GM12878 (cell line): ENCODE measurements at regions not wholly inside any gene's neighbourhood (a gene's known extent, or its start where the extent isn't known, plus 50 kb on each side); places are given as distances from the start of the nearest gene placed in this dataset.

Experiments used
- ATAC-seq: fragments of 200-7000 bp; cut with Tn5 transposase; 3 replicates; pipeline ENCODE4 v1.9.1; 2020; ENCODE audit warnings: mild to moderate bottlenecking, moderate library complexity
- BruUV-seq: library from RNA; stranded (reverse); fragments of 400-500 nt; replicated peaks from 2 replicates; lab custom pipeline; 2021; lab: Mats Ljungman, UMichigan
- CTCF ChIA-PET: fragments of 300-600 bp; sonication (Branson Sonifier 250); formaldehyde crosslinking; extraction: SDS; loops from one replicate; lab custom pipeline; 2021; ENCODE audit warnings: inconsistent platforms; lab: Yijun Ruan, JAX
- POLR2A ChIA-PET: fragments of 350-600 bp; formaldehyde crosslinking; extraction: SDS; loops from one replicate; lab custom pipeline; 2021; ENCODE audit warnings: inconsistent platforms; lab: Charles Lee
- RAD21 ChIA-PET: fragments of 300-600 bp; sonication (Branson Sonifier 250); formaldehyde crosslinking; loops from one replicate; lab custom pipeline; 2023; ENCODE audit warnings: antibody characterized with exemption; ENCODE audit not compliant: unreplicated experiment; lab: Charles Lee
- SMC1A ChIA-PET: fragments of 300-600 bp; sonication (Branson Sonifier 250); formaldehyde crosslinking; loops from one replicate; lab custom pipeline; 2023; ENCODE audit not compliant: unreplicated experiment, uncharacterized antibody; lab: Charles Lee
- DNase-seq: peaks from one replicate; pipeline ENCODE4 v3.0.0-alpha.2; 2011; ENCODE audit warnings: low read depth, low spot score
- FAIRE-seq: peaks from 3 replicates; lab custom pipeline; 2011; peaks lifted over from hg19 to GRCh38; lab: Jason Lieb, UNC
- H2AFZ ChIP-seq: 2 replicates; pipeline ENCODE4 v1.6.0; 2011; ENCODE audit warnings: low read depth, low read length, control low read depth; ENCODE audit not compliant: control insufficient read depth
- H3K27ac ChIP-seq: 2 replicates; pipeline ENCODE4 v1.5.1; 2011; ENCODE audit warnings: control low read depth; ENCODE audit not compliant: control insufficient read depth, insufficient read depth
- H3K27me3 ChIP-seq, 2 experiments: replicated peaks in 1 of 2; 2 replicates each; pipeline versions ENCODE4 v1.6.0 to v1.6.1; 2011; ENCODE audit warnings: low read length in 1 of 2; ENCODE audit not compliant: control insufficient read depth in 2 of 2, insufficient read depth in 2 of 2
- H3K36me3 ChIP-seq, 2 experiments: 2 replicates each; pipeline ENCODE4 v1.5.1; 2011; ENCODE audit warnings: low read length in 1 of 2; ENCODE audit not compliant: control insufficient read depth in 2 of 2, insufficient read depth in 2 of 2
- H3K4me1 ChIP-seq: 2 replicates; pipeline ENCODE4 v1.6.1; 2011; ENCODE audit warnings: mild to moderate bottlenecking, low read length, moderate library complexity, mixed read lengths; ENCODE audit not compliant: control insufficient read depth, insufficient read depth
- H3K4me2 ChIP-seq: 2 replicates; pipeline ENCODE4 v1.6.0; 2011; ENCODE audit warnings: control low read depth; ENCODE audit not compliant: control insufficient read depth, insufficient read depth
- H3K4me3 ChIP-seq: fragments of 200-600 bp; sonication (generic); 2 replicates; pipeline ENCODE4 v1.5.1; 2016
- H3K79me2 ChIP-seq: 2 replicates; pipeline ENCODE4 v1.6.0; 2011; ENCODE audit warnings: low read length; ENCODE audit not compliant: control insufficient read depth, insufficient read depth
- H3K9ac ChIP-seq: 2 replicates; pipeline ENCODE4 v1.8.0; 2011; ENCODE audit warnings: low read length, control low read depth, mixed read lengths; ENCODE audit not compliant: control insufficient read depth, insufficient read depth
- H3K9me3 ChIP-seq: replicated peaks from 3 replicates; pipeline ENCODE4 v1.5.1; 2011; ENCODE audit warnings: mild to moderate bottlenecking, low read length; ENCODE audit not compliant: control insufficient read depth, insufficient read depth
- H4K20me1 ChIP-seq: 2 replicates; pipeline ENCODE4 v1.6.0; 2011; ENCODE audit not compliant: control insufficient read depth, insufficient read depth
- CEBPB ChIP-seq, 2 experiments: fragments of 150-350 bp in 1 of 2; IDR thresholded peaks; 2 replicates each; pipeline ENCODE4 v1.6.1; 2012 to 2014; ENCODE audit warnings: low read depth in 2 of 2, low read length in 2 of 2, borderline replicate concordance in 1 of 2, inconsistent platforms in 1 of 2
- EGR1 ChIP-seq, 2 experiments: IDR thresholded peaks; 1 replicate in 1 of 2; 2 replicates in 1 of 2; pipeline ENCODE4 v1.6.1; 2011 to 2012; ENCODE audit warnings: low read depth in 2 of 2, low read length in 2 of 2, borderline replicate concordance in 1 of 2, mild to moderate bottlenecking in 1 of 2, moderate library complexity in 1 of 2
- FOXK2 ChIP-seq: fragments of 450-650 bp; IDR thresholded peaks from 2 replicates; pipeline ENCODE4 v1.6.1; 2017; ENCODE audit warnings: mild to moderate bottlenecking, moderate library complexity
- GABPA ChIP-seq: IDR thresholded peaks from 2 replicates; pipeline ENCODE4 v1.6.1; 2014; ENCODE audit warnings: antibody characterized with exemption, low read depth, mild to moderate bottlenecking, inconsistent platforms
- HDAC2 ChIP-seq: fragments of 200-600 bp; sonication (generic); IDR thresholded peaks from 2 replicates; pipeline ENCODE4 v1.6.1; 2017
- JUNB ChIP-seq: IDR thresholded peaks from 2 replicates; pipeline ENCODE4 v1.6.1; 2016; ENCODE audit warnings: antibody characterized with exemption, mild to moderate bottlenecking
- TCF12 ChIP-seq: IDR thresholded peaks from 2 replicates; pipeline ENCODE4 v1.6.1; 2011; ENCODE audit warnings: low read depth, mild to moderate bottlenecking, low read length
- YBX1 ChIP-seq: fragments of 450-650 bp; IDR thresholded peaks from 2 replicates; pipeline ENCODE4 v1.6.1; 2016; ENCODE audit warnings: antibody characterized with exemption
- ZBTB4 ChIP-seq: fragments of 450-650 bp; formaldehyde crosslinking; IDR thresholded peaks from 2 replicates; pipeline ENCODE4 v1.4.0; 2022; ENCODE audit warnings: mild to moderate bottlenecking, moderate library complexity
- ZBTB40 ChIP-seq: fragments of 450-650 bp; IDR thresholded peaks from 2 replicates; pipeline ENCODE4 v1.6.1; 2016; ENCODE audit warnings: mild to moderate bottlenecking, moderate library complexity, borderline replicate concordance
- ZNF687 ChIP-seq: fragments of 450-650 bp; IDR thresholded peaks from 2 replicates; pipeline ENCODE4 v1.6.1; 2017; ENCODE audit warnings: mild to moderate bottlenecking, moderate library complexity
- whole genome bisulfite sequencing: methylation state at CpG from one replicate; pipeline ENCODE4 v1.1.6; 2016; ENCODE audit warnings: low lambda C conversion rate; ENCODE audit not compliant: insufficient replicate concordance, insufficient coverage; ENCODE audit errors: missing lambda C conversion rate; 5-methylcytosine and 5-hydroxymethylcytosine counted together
- in situ Hi-C: fragments of 300-500 bp; cut with MboI; formaldehyde crosslinking; loops from 9 replicates; pipeline ENCODE4 v1.14.3; 2018; ENCODE audit warnings: mixed read lengths
- intact Hi-C: fragments of 100-400 bp; cut with micrococcal nuclease; formaldehyde crosslinking; loops from one replicate; pipeline ENCODE4 v1.14.2; 2022; ENCODE audit not compliant: unreplicated experiment

- TF ChIP-seq FOXK2 (no peak), EGR1 (IDR thresholded peaks at IDR 0.05; ENCODE audit: borderline replicate concordance in 1 of 2, low read depth in 2 of 2, low read length in 2 of 2) (no peak)
- TF ChIP-seq, all 136 proteins: peak for 0
Observed at GRCh38 chr11:70583781-70584218, 185.5 kb downstream of the CTTN start (continued).

GRCh38 chr11:70584498-70585235 lies 186.3 kb downstream of the CTTN start:
- no peaks in the 10 kb centered on the region for H3K27me3 ChIP-seq
- SMC1A ChIA-PET: no interaction called here
- no peaks in the 10 kb centered on the region for H3K9me3 ChIP-seq
- no peak overlapping the region for H2AFZ ChIP-seq
- no peak for DNase-seq
- H3K79me2 ChIP-seq: no peaks in the 10 kb centered on the region
- intact Hi-C loops: no loop called here
- no peaks in the 10 kb centered on the region for H4K20me1 ChIP-seq
- no peak overlapping the region for H3K4me3 ChIP-seq
- H3K27ac ChIP-seq: no peak overlapping the region
- in situ Hi-C loops: no loop called here
- WGBS: 28% methylated on average over 15 of the region's 15 CpGs
- H3K4me1 ChIP-seq: no peaks in the 10 kb centered on the region
- POLR2A ChIA-PET: no interaction called here
- BruUV-seq: no TSS peak
- H3K4me2 ChIP-seq: no peak overlapping the region
- CTCF ChIA-PET: no interaction called here
- no peak for FAIRE-seq
- RAD21 ChIA-PET: no interaction called here
- no peak overlapping the region for H3K9ac ChIP-seq
- no peak for ATAC-seq
- H3K36me3 ChIP-seq: no peaks in the 10 kb centered on the region
- no peak for TF ChIP-seq CEBPB (IDR thresholded peaks at IDR 0.05; ENCODE audit: borderline replicate concordance in 1 of 2, low read depth in 2 of 2, low read length in 2 of 2)
- TF ChIP-seq YBX1: no peak
- no peak for TF ChIP-seq ZNF687
- TF ChIP-seq ZBTB4 (CRISPR knock-in tag): no peak
- no peak for TF ChIP-seq TCF12
- TF ChIP-seq GABPA: no peak
- no peak for TF ChIP-seq HDAC2
- TF ChIP-seq JUNB: no peak
- TF ChIP-seq ZBTB40: no peak
